ENCODE measurements at regions not wholly inside any gene's neighbourhood (a gene's known extent, or its start where the extent isn't known, plus 50 kb on each side); places are given as distances from the start of the nearest gene placed in this dataset.

DNA sequence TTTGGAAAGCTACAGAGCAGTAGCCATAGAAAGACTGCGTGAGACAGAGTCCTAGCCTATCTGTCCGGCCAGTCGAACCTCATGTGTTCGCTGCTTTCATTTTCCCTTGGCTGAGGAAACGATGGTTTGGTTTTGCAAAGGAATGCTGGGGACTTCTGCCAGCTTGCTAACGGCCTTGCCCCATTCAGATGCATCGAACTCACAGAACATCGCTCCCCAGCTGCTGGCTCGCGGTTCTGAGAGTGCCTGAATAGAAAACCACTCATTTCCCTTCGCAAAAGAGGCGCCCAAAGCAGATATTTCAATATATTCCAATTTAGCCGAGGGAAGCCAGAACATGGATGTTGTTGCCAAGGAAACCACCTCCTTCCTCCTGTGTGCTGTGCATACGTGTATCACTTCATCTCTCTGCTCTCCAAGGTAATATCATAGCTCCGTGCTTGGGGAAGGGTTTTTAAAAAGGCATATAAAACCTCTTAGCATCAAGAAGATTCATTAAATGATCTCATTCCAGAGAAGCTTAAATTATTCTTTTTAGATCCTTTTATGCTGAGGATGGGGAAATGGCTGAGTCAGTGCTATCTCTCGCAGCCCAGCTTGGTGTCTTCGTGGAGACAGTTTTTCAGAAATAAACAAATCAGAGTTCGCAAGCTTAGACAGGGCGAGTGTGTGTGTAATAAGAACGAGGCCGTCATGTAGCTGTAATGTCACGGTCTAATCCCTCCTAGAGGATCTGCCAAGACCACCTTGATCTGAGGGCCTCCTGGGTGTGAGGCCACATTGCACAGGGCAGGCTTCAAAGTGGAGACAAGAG lies 215.2 kb downstream of the RPS24 start:
- no peak for DNase-seq (ENCODE audit: low spot score)

DNA sequence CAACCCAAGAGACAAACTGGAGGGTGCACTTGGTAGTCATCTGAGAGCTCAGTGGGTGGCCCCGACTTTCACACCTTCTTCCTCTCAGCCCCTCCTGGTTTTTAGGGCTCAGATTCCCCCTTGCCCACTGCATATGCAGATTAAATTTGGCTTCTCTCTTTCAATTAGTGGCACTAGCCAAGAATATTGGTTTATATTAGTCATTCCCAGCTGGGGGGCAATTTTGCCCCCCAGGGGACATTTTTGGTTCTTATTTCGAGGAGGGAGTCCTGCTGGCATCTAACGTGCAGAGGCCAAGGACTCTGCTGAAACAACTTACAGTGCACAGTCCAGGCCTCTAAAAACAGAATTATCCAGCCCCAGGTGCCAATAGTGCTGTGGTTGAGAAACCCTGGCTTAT lies 216.0 kb downstream of the RPS24 start:
- no peak for DNase-seq (ENCODE audit: low spot score)

DNA sequence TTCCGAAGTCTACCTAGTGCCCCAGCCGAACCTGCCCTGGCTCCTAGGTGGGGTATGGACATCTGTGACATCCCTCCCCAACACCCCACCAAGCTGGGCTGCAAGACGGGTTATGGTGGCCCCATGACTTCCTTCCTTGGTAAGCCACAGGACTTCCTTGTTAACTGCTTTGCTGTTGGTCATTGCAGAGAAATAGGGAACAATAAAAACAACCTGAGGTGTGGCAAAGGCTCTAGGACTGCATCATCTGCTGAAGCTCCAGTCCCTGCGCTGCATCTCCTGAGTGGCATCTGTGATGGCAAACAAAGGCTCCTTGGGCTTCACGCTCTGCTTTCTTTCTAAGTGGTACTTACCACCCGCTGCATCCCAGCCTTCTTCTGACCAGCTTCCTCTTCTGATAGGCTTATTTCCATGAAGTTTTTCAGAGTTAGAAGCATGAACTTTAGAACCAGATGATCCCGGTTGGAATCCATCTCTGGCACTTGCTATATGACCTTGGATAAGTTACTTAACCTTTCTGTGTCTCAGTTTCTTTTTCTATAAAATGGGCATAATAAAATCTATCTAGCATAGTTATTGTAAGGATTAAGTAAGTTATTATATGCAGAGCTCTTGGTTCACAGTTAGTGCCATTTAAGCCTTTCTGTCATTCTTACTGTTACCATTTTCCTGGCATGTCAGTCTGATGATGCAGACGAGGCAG lies 216.8 kb downstream of the RPS24 start:
- DNase-seq (ENCODE audit: low spot score) = no peak

DNA sequence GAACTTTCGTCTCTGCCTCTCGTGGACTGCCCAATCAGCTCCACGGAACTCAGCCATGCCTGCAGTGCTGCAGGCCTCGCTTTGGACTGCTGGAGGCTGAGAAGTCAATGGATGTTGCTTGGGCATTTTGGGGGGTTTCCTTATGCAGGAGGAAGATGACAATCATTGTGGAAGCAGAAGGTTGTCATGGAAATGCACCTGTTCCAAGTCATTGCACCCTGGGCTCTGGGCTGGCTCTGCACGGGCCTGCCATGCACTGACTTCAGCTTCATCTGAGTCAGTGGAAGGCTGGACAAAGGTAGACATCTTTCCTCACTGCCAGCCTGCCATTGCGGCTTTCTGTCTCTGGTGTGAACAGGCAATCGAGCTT lies 217.3 kb downstream of the RPS24 start:
- DNase-seq (ENCODE audit: low spot score) = no peak

DNA sequence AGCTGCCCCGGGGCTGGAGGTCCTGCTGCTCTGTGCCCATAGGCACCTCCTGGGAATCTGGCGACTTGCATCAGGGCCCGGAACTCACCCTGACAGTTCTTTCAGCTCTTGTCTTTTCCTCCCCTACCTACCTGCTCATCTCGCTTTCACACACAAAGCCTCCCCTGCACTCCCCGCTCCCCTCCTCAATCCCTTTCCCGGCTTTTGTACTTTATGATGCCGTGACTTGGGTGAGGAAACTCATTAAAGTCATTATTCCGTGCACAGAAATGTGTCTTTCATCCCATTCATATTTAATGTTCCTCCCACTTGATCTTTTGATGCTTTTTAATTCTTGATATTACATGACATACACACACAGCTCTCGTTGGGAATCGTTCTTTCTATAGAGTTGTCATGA lies 218.6 kb downstream of the RPS24 start:
- no peak for DNase-seq (ENCODE audit: low spot score)

DNA sequence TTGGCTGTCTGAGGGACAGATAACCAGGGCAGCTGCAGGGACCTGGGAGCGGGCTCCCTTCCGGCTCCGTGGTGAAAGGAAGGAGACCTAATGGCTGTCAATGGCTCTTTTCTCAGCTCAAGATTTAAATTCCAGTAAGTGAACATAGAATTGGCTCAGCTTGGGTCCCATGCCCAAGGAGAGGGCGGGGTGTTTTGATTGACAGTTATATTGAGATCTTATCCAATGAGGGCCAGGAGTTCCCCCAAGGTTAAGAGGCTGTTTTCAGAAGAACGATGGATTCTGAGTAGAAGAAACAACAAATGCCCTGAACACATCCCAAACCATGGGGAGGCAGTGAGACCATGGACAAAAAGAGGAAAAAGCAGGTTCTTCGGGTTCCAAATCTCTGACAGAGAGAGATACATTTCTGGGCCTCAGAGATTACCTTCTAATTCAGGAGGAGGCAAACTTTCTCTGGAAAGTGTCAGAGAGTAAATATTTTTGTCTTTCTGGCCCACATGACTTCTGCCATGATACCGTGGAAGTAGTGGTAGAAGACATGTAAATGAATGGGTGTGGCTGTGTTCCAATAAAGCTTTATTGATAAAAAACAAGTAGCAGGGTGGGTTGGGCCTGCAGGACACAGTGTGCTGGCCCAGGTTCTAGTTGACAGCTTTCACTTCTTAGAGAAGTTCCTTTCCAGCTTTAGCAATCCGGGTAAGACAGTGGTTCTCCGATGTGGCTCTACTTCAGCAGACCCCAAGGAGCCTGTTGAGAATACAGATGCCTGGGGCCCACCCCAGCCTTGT lies 219.6 kb downstream of the RPS24 start:
- DNase-seq (ENCODE audit: low spot score) = no peak

DNA sequence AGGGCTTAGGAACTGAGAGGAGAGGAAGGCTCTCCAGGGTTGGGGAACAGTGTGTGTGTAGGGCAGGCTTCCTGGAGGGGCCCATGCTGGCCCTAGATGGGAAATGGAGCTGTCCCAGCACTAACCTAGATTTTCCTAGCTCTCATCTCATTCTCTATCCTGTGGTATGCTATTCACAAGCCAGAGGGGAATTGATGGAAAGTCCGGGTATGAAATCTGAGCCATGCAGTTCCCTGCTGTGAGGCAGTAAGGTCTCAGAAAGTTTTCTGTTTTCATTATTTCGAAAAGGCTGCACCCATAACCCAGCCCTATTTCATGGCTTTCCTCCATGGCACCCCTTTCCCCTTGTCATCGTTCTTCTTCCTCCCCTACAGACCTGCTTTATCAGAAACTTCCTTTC lies 220.3 kb downstream of the RPS24 start:
- no peak for DNase-seq (ENCODE audit: low spot score)

DNA sequence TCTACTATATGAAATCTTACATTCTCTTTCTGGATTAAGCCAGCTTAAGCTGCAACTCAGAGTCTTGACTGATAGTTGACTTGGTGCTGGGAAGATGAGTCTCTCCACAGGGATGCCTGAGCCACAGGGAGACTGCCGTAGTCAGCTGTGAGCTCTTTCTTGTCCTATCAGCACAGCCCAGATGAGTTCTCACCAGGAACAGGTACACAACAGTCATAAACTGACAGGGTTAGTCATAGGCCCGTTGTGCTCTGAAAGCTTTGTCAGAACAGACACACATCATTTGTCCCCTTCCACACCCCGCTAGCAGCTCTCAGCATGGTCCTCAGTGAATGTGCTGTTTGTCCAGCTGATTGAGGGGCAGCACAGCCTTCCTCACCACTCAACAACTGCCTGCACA lies 221.6 kb downstream of the RPS24 start:
- no peak for DNase-seq (ENCODE audit: low spot score)

DNA sequence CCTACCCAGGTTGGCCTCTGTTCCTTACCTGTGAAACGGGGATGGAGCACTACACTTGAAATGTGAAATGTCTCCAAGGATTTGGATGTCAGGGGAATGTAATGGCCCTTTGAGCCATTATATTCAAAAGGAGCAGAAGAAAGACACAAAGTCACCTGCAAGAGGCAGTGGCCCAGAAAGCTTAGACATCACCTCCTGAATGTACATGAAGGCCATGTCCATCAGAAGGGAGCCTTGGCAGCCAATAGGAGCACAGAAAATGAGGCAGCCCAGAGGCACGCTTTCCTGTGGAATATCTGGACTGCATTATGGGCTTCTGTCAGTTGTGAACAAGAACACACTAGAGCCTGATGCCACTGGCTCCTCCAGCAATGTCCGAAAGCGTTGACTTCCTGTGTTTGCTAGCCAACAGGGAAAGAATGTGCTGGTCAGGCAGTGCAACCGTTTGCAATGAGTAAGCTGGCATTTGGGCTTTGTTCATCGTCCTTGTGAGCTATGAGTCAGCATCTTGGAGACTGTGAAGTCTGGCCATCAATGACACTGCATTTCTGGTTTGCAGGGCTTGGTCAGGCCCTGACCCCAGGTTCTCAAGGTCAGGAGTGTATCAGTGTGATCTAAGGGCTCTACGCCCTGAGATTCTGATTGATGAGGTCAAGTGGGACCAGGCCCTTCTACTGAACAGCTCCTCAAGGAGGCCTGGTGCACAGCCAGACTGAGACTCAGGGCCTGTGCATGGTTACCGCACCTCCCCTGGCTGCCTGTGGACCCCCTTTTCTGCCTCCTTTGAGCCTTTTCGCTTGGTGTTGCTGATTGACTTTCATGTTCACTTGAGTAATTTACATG lies 222.4 kb downstream of the RPS24 start:
- no peak for DNase-seq (ENCODE audit: low spot score)

DNA sequence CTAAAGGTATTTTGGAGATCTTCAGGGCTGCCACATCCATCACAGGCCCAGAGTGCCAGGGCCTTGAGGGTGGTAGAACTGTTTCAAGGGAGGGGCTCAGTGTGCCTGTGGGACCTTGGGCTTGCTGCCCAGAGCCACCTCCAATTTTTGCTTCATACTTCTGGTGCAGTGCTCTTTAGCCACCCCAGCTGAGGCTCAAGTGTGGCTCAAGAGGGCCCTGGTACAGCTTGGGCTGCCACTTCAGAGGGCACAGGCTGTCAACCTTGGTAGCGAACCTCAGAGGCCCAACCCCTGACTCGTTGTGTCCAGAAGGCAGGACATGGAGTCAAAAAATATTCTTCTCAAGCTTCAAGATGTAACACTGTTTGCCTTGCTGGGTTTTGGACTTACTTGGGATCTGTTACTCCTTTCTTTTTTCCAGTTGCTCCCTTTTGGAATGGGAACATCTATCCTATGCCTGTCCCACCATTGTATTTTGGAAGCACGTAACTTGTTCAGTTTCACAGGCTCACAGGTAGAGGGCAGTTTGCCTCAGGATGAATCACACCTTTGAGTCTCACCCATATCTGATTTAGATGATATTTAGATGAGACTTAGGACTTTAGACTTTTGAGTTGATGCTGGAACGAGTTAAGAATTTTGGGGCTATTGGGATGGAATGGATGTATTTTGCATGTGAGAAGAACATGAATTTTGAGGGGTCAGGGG lies 224.8 kb downstream of the RPS24 start:
- DNase-seq (ENCODE audit: low spot score) = no peak

DNA sequence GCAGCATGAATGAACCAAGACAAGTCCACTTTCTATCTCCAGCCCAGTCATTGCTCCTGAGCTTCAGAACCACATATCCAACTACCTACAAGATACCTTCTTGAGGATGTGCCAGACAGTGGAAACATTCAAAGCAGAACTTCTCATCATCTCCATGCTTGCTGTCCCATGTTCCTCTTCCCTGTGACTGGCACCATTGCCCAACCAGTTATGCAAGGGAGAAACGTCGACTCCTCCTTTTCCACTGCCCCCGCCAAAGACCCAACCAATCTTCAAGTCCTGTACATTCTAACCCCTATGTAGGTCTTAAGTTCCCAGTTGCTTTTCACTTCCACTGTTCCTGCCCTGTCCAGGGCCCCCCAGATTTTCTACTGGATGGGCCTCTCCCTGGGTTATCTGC lies 225.7 kb downstream of the RPS24 start:
- DNase-seq (ENCODE audit: low spot score) = no peak

DNA sequence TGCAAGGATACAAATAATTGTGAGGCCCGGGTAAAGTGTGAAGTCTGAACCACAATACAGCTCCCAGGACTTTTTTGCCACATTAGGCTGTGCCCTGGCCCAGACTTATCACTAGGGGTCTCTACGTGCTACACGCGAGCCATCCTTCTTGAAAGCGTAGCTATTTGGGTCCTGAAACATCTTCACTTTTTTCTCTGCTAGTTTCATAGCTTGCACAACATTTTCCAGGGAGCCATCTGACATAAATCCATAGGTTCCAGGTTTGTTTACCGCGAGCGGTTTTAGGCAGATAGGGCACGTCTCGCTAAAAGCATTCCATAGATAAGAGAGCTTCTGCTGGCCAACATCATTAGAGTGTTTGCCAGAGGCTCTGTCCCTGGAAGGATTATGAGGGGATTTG lies 226.5 kb downstream of the RPS24 start:
- DNase-seq (ENCODE audit: low spot score) = peak; percentile 23

DNA sequence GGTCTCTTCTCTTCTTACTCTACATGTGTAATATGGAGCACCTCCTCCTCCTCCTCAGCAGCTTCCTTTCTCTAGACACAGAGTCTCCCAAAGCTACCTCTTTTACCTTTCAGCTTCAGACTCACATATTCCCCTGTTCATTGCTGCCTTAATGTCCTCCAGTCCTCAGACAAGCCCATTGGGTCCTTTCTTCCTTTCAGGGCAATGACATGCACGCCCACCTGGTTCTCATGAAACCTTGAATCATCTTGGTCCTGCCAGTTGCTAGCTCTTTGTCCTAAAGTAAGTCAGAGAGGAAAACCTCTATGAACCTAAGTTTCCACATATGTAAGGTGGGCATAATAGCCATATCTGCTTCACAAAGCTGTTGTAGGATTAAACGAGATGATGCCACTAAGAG lies 227.0 kb downstream of the RPS24 start:
- DNase-seq (ENCODE audit: low spot score) = no peak

DNA sequence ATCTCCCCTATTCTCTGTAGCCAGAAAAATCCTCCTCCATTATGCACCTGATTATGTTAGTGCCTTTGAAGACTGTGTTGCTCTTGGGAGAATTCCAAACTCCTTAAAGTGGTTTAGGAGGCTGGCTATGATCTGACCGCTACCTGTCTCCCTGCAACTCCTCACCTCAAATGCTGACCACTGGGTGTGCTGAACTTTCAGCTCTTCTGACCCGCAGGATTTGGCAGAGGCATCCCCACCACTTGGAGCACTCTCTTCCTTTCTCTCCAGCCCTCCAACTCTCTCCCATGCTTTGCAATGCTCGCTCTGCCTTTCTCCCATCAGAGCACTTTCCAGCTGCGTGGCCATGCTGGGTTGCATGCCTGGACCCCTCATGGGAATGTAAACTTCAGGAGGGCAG lies 227.6 kb downstream of the RPS24 start:
- DNase-seq (ENCODE audit: low spot score) = no peak

DNA sequence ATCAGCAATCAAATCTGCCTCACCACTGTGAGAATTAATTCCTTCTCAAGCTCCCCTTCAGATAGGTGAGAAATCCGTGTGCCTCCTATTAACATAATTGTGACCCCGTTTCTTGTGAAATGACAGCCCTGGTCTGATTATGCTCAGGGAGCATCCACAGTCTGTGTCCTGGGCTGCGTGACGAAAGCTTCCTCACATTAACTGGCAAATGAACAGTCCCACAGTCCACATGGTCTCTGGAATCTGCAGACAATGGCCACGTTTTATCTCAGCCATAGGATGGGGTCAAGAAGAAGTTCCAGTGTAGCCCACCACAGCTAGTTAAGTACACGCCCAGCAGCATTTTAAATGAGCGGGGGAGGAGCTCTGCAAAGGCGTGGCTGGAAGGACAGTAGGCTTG lies 229.2 kb downstream of the RPS24 start:
- DNase-seq (ENCODE audit: low spot score) = no peak

DNA sequence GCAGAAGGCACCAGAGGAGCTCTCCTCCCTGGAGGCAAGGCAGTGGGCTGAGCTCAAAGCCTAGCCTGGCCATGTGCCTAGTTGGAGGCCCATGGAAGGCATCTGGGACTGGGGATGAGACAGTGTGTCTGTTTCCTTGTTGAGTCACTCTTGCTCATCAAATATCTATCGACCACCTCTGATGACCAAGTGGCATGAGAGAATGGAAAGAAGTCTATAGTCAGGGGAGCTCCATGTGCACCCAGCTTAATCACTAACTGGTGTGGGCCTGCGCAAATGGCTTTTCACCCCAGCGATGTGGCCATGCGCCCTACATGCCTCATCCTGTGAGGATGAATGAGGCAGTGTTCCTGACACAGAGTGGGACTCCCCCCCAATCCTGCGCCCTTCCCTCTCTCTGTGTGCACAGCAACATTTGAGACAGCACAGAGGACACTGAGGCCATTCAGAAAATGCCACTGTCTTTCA lies 229.9 kb downstream of the RPS24 start:
- no peak for DNase-seq (ENCODE audit: low spot score)

DNA sequence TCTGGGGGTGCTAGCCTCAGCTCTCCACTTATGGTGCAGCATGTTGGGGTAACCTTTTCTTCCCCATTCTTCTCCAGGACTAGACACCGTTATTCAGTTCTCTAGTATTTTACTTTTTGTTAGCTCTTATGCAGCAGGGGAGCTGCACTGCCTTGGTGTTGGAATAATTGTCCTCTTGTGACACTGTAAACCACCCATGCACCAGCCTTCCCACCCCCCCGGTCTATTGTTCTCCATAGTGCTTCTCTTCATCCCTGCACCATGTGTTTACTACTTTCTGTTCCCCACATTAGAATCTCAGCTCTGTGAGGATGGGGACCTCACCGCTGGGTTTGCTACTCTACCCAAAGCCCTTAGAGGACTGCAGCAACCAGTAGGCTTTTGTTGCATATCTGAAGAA lies 230.7 kb downstream of the RPS24 start:
- no peak for DNase-seq (ENCODE audit: low spot score)

DNA sequence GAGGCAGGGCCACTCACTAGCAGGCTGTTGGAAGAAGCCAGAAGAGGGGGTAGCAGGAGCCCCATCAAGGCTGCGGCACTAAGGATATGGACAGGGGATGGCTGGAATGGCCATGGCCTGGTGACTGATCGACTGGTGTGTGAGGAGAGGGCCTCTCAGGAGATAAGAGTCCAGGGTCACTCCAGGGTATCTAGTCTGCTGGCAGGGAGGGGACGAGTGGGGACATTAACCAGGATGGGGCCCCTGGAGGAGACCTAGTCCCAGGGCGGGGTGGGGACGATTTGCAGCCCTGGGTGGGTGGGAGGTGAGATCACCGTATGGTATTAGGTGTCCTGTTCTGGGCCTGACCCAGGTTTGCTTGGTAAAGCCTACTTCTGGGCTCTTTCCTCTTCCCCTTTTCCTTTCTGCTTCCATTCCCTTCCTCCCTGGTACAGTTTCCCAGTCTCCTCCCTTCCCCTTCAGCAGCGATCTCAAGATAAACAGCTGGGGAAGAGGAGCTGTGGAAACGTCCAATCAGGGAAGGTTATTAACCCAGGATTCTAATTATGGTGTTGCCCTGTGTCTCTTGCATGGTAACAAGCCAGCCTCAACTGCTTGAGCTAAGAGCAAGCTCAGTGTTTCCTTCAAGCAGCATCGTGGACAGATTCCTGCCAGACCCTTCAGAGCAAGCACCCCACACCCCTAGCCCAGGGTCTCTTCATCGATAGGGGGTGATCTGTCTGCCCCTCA lies 233.2 kb downstream of the RPS24 start:
- DNase-seq (ENCODE audit: low spot score) = peak; percentile 10

DNA sequence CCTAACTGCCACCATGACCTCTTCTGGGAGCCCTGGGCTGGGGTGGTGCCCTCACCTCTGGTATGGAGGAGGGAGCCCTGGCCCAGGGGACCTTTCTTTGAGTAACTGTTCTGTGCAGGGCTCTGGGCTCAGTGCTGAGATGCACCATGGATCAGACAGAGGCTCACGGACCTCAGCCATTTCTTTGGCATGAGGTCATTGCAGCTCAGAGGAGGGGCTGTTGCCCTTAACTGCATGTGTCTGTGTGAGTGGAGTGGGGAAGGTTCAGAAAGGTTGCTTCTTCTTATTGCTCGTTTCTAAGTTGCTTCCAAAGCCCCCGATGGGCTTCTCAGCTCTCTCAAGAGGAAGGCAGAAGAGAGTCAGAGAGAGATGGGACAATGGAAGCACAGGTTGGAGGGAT lies 233.9 kb downstream of the RPS24 start:
- DNase-seq (ENCODE audit: low spot score) = peak; percentile 14

DNA sequence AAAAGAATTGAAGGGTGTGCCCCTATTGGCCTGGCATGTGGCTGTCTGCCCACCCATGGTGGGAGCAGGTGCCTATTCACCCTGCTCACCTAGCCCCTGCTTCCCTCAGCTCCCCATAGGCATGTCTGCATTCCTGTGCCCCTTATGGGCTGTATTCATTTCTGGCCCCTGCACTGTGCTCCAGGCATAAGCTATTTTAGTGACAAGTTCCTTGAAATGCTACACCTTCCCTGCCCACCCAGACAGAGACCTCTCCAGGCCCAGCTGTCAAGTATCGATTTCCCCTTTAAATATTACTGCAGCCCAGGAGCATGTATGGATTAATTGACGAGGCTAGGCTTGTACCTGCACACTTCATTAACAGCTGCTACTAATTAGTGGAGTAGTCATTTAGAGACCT lies 235.4 kb downstream of the RPS24 start:
- no peak for DNase-seq (ENCODE audit: low spot score)

DNA sequence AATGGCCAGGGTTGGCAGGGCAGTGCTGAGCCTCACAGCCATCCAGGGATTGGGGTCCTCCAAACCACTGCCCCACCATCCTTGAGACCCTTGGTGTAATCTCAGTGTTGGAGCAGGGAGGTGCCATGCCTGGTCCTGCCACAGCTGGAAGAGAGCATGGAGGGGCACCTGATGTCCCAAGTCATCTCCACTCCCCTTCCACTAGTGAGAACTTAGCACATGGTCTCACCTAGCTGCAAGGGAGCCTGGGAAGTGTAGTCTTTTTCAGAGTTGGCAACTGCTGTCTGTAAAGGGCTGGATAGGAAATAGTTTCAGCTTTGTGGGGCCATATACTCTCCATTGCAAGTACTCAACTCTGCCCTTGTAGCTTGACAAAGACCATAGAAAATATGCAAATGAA lies 238.7 kb downstream of the RPS24 start:
- DNase-seq (ENCODE audit: low spot score) = no peak

Measured in HuH-7 (cell line).